ENCODE measurements at regions not wholly inside any gene's neighbourhood (a gene's known extent, or its start where the extent isn't known, plus 50 kb on each side); places are given as distances from the start of the nearest gene placed in this dataset.

DNA sequence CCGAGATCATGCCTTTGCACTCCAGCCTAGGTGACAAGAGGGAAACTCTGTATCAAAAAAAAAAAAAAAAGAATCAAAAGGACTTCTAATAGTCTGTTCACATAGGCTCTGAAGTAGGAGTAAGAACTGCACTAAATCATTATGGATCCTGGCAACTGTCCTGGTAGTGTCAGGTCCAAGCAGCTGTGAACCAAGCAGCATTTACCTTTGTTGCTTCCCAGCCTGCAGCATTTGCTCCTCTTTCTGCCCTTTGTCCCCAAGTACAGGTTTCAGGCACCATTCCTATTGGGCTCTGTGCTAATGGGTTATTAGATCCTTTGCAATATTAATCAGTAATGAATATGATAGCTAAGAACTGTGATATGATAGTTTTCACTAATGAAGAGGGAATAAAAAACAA lies 77.4 kb upstream of the NBEA start:
- ATAC-seq (no peak), DNase-seq (no peak)
- intact Hi-C loops (cut with DNase I, micrococcal nuclease): no loop called here

DNA sequence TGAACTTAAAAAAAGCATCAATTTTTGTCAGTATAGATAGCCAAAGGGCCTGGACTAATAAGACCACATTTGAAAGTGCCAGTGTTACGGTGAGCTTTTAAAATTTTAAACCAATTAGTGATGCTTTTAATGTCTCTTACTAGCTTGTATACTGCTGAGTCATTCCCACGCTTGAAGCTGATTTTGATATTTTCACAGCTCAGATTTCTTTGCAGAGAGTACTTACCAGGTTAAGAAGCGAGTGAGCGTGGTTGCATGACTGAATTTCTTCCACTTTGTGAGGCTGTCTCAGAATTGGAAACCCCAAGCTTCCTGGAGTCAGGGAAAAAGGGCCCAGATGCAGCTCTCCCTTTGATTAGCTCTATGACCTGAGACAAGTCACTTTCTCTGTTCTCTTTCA lies 74.5 kb upstream of the NBEA start:
- no peak for ATAC-seq
- DNase-seq: no peak
- intact Hi-C loops (cut with DNase I, micrococcal nuclease): no loop called here

GRCh38 chr13:34868733-34869132 lies 73.3 kb upstream of the NBEA start:
- ATAC-seq (no peak), DNase-seq (no peak)
- intact Hi-C loops (cut with DNase I, micrococcal nuclease): no loop called here

- ATAC-seq: no peak
- intact Hi-C loops (cut with DNase I, micrococcal nuclease): no loop called here
- no peak for DNase-seq
Measured at GRCh38 chr13:34869696-34870095, 72.4 kb upstream of the NBEA start.

DNA sequence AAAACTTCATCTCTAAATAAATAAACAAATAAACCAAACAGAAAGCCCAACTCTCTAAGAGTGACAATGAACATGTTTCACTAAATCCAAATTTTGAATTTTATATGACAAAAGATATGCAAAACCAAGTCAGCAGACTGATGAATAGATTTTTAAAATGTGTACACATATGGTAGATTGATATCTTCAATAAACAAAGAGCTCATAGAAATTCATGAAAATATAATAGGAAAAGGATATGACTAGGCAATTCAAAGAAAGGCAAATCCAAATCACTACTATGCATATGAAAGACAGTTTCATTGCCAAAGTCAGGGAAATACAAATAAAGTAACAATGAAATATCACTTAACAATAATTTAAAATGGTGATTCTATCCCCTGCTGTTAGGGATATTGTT lies 63.7 kb upstream of the NBEA start:
- DNase-seq (no peak), ATAC-seq (no peak)
- intact Hi-C loops (cut with DNase I, micrococcal nuclease): no loop called here

- intact Hi-C loops (cut with DNase I, micrococcal nuclease): no loop called here
- no peak for DNase-seq
- no peak for ATAC-seq
Measured at GRCh38 chr13:34879851-34880250, 62.2 kb upstream of the NBEA start.

DNA sequence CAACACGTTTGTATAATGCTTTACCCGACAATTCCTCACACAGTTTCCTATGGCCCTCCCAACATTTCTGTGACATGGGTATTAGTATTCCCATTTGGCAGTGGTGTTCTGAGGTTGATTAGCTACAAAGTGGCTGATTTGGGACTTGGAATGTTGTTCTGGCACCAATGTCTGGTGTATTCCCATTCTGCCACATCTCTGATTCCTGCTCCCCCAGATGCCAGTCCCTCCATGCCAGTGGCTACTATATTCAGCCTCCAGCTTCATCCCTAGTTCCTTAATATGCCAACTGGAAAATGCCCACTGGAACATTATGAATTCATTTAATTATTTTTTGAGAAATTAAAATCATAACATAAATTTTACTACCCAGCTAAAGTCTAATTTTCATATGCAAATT lies 60.6 kb upstream of the NBEA start:
- no peak for DNase-seq
- ATAC-seq: no peak
- intact Hi-C loops (cut with DNase I, micrococcal nuclease): no loop called here

- DNase-seq: no peak
- ATAC-seq: no peak
- intact Hi-C loops (cut with DNase I, micrococcal nuclease): no loop called here
Measured at GRCh38 chr13:34883396-34883795, 58.7 kb upstream of the NBEA start.

GRCh38 chr13:34884366-34884765 lies 57.7 kb upstream of the NBEA start:
- DNase-seq (no peak), ATAC-seq (no peak)
- intact Hi-C loops (cut with DNase I, micrococcal nuclease): no loop called here

GRCh38 chr13:34886121-34886875 lies 55.8 kb upstream of the NBEA start:
- intact Hi-C loops (cut with DNase I, micrococcal nuclease): no loop called here
- ATAC-seq: no peak

GRCh38 chr13:34886987-34887386 lies 55.1 kb upstream of the NBEA start:
- DNase-seq (no peak), ATAC-seq (no peak)
- intact Hi-C loops (cut with DNase I, micrococcal nuclease): no loop called here

More at GRCh38 chr13:34886121-34886875, 55.8 kb upstream of the NBEA start:
- no peak for DNase-seq

Data from left colon (tissue), 2 donors.